HG03139 (cell line): ENCODE measurements at regions not wholly inside any gene's neighbourhood (a gene's known extent, or its start where the extent isn't known, plus 50 kb on each side); places are given as distances from the start of the nearest gene placed in this dataset.

Experiments used
- ATAC-seq: cut with Tn5 transposase; IDR thresholded peaks from one replicate; pipeline ENCODE4 v1.9.1; 2021; ENCODE audit not compliant: unreplicated experiment

DNA sequence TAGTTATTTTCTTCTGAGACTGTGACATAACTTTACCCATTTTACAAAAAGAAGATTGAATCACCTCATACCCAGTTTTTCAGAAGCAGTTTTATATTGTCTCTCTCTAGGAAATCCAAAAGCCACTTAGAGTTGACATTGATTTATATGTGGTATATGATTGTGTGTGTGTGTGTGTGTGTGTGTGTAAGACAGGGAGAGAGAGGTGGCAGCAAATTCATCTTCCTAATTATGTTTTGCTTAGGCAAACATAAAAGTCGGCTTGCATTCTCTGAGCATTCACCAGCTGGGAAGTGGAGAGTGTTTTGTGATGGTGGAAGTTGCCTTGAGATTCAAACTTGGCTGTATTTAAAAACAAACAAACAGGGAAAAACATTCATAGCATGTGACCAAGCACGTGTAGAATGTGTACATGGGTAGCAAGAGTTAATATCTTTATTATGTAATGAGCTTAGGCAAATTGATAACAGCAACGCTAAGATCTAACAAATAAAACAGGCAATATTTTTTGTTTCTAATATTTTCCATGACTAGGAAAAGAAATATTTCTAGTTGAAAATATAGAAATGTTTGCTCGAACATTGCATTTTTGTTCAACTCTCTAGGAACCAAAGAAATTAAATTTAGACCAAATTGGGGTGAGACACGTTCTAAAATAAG lies 64.4 kb upstream of the IGF1R start:
- no peak for ATAC-seq

DNA sequence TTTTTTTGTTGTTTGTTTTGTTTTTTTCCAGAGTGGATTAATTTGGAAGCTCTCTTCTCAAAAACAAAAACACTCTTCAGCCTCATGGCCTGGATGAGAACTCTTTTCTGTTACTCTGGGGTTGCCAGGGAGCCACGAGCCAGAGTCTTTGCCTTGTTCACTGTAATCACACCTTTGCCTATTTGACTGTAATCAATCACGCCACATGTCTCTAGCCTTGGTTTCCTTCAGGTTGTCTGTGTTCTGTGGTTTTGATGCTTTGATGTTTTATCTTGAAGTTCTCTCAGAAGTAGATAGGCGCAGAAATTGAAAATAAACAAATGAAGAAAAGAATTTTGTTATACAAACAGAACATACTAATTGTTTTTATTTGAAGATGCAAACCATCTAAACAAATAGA lies 62.3 kb upstream of the IGF1R start:
- no peak for ATAC-seq

DNA sequence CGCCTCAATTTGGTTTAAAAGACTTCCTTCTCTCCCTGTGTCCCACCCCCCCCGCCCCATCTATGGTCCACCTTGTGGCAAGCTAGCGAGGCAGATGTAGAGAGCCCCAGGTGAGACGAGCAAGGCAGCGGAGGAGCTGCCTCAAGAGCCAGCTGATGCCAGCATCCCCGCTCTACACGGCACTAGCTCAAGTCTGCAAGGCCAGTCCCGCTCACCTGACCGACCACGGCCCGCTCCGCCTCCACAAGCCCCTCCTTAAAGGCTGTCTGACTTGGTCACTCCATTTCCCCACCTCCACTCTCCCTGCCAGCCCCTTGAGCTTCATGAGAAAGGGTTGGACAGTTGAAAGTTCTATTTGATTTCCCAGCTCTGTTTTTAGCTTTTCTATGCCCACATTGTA lies 56.2 kb upstream of the IGF1R start:
- no peak for ATAC-seq

DNA sequence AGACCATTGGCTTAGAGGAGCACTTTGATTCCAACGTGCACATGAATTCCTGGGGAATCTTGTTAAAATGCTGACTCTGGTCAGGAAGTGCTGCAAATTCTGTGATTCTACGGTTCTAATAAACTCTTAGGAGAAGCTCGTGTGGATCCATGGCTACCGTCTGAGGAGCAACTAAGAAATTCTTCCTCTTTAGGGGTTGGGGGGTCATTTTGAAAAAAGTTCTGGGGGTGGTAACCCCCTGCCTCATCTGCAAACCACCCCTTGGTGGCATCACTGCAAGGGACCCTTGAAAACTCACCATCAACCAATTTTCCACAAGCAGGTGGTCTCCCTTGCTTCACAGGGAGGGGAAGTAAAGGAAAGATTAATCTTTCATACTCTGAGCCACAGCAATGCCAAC lies 52.2 kb upstream of the IGF1R start:
- ATAC-seq = no peak

DNA sequence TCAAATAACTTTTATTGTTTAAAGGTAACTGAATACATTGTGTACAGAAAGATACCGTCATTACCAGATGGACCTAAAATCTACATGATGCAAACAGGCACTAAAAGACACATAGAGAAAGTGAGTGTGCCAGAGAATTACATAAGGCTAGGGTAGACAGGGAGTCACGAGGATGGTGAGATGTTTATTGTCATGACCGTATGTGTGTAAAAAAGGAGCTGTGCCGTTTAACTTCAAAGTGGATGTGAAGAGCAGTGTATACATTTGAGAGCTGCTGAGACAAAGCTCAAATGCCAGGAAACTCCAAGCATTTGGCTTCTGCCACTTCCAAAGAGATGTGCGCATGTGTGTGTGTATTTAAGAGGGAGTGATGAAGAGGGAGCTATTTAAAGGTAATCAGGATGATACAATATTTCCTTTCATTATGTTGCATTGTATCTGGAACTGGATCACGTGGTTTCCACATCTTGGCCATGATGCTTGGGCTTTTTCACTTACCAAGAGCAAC lies 51.4 kb upstream of the IGF1R start:
- ATAC-seq = no peak

DNA sequence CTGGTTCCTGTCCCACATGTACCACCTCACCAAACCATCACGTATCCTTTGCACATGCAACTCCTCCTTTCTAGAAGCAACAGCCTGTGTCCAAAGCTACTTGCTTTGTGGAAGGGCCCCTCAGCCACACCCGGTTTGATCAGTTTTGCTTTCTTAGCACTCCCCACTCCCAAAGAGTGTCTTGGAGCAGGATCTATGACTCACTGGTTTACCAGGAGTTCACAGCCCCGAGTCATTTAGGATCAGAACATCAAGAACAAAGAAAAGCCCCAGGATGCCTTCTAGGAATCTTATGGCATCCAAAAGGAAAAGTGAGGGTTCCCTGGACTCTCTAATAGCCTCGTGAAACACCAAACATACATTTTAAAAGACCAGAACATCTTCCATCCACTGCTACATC lies 50.7 kb upstream of the IGF1R start:
- ATAC-seq = no peak
